ENCODE measurements at regions not wholly inside any gene's neighbourhood (a gene's known extent, or its start where the extent isn't known, plus 50 kb on each side); places are given as distances from the start of the nearest gene placed in this dataset.

DNA sequence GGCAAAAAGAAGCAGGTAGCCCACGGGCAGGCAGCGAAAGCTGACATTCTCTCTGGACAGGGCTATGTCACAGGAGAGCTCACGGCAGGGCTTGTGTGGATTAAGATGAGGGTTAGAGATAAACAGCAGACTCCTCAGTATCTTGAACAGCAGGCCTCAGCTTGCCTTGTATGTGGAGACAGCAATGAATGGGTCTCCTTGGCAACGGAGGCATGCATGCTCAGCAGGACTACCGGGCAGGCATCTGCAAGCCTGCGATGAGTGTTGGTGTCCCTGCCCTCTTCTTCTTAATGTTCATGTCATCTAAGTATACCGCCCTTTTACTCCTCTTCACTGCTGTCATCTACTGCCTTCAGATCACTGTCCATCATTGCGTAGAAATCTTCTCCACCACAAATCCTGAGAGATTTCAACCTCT is 81.9 kb upstream of the C1GALT1 start:
- Mint-ChIP-seq H3K36me3 (ENCODE audit: insufficient read depth in 1 of 3, low read depth in 3 of 3) (no peaks in the 10 kb centered on the region), H3K27me3 (ENCODE audit: low read depth) (no peaks in the 10 kb centered on the region; the same call in 1 of the 2 replicates), H3K9me3 (no peaks in the 10 kb centered on the region; a peak in 1 of 5 replicates), H3K27ac (peak overlapping the region; percentile 69 to 86 (median 77)), H3K4me3 (peak overlapping the region in 1 of 2 experiments; percentile 6; a peak in 2 of 5 replicates), H3K4me1 (peaks cover 56 to 57% of the 10 kb centered on the region in 2 experiments)
- H3K9me3 ChIP-seq (ENCODE audit: control insufficient read depth, low read depth, low read length), result no peaks in the 10 kb centered on the region
- DNase-seq, result peak; percentile 83
- WGBS (ENCODE audit: extremely low coverage, insufficient read length, low lambda C conversion rate), result no CpG with 5 or more reads among the region's 8 CpGs
- no peaks in the 10 kb centered on the region for H3K27me3 ChIP-seq (ENCODE audit: insufficient read depth, low read length)
- H3K4ac ChIP-seq (ENCODE audit: low read depth, low read length), result no peak overlapping the region
- no peak overlapping the region for H4K8ac ChIP-seq (replicated peaks; ENCODE audit: insufficient read length, low read depth, low read length)
- no peak overlapping the region for H4K91ac ChIP-seq (ENCODE audit: insufficient read length, low read depth, low read length)
- H3K9ac ChIP-seq (ENCODE audit: extremely low read depth, insufficient read length, low read length), result no peak overlapping the region
- H3K4me1 ChIP-seq (ENCODE audit: insufficient read depth, low read length), result peaks cover 6% of the 10 kb centered on the region
- H3K79me2 ChIP-seq (ENCODE audit: insufficient read depth, low read length), result no peaks in the 10 kb centered on the region
- H2BK5ac ChIP-seq (ENCODE audit: insufficient read length, low read length), result no peak overlapping the region
- no peak overlapping the region for H2BK15ac ChIP-seq (ENCODE audit: low read depth, low read length)
- no peak overlapping the region for H3K56ac ChIP-seq (ENCODE audit: insufficient read length, low read depth, low read length)
- H2BK20ac ChIP-seq (ENCODE audit: low read depth, low read length, poor library complexity, severe bottlenecking), result no peak overlapping the region
- no peaks in the 10 kb centered on the region for H3K79me1 ChIP-seq (ENCODE audit: insufficient read depth, low read depth, low read length, poor library complexity, severe bottlenecking)
- no peak overlapping the region for H4K5ac ChIP-seq (ENCODE audit: insufficient read length, low read depth, low read length)
- H2BK12ac ChIP-seq (ENCODE audit: insufficient read length, low read depth, low read length), result peak overlapping the region; percentile 11
- no peak overlapping the region for H3T11ph ChIP-seq (ENCODE audit: low read length)
- peak overlapping the region; percentile 41 for H3K4me2 ChIP-seq (ENCODE audit: insufficient read depth, insufficient read length, low read length)
- peak overlapping the region; percentile 82; the same call in 1 of the 2 replicates for H3K14ac ChIP-seq (ENCODE audit: insufficient read depth, low read length)
- no peaks in the 10 kb centered on the region for H3K23me2 ChIP-seq (ENCODE audit: insufficient read length, low read depth, low read length, poor library complexity, severe bottlenecking)
- TF ChIP-seq, protein P1, sequence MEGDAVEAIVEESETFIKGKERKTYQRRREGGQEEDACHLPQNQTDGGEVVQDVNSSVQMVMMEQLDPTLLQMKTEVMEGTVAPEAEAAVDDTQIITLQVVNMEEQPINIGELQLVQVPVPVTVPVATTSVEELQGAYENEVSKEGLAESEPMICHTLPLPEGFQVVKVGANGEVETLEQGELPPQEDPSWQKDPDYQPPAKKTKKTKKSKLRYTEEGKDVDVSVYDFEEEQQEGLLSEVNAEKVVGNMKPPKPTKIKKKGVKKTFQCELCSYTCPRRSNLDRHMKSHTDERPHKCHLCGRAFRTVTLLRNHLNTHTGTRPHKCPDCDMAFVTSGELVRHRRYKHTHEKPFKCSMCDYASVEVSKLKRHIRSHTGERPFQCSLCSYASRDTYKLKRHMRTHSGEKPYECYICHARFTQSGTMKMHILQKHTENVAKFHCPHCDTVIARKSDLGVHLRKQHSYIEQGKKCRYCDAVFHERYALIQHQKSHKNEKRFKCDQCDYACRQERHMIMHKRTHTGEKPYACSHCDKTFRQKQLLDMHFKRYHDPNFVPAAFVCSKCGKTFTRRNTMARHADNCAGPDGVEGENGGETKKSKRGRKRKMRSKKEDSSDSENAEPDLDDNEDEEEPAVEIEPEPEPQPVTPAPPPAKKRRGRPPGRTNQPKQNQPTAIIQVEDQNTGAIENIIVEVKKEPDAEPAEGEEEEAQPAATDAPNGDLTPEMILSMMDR (conservative IDR thresholded peaks at IDR 0.05), result no peak
- no peak overlapping the region for H2BK120ac ChIP-seq (ENCODE audit: low read depth, low read length, poor library complexity, severe bottlenecking)
- no peak overlapping the region for H3K27ac ChIP-seq (ENCODE audit: insufficient read length, low read depth, low read length)
- peak overlapping the region; percentile 45 for H3K18ac ChIP-seq (ENCODE audit: insufficient read length, low read depth, low read length)
- no peak overlapping the region for H2AK5ac ChIP-seq (ENCODE audit: insufficient read length, low read length)
- H2AFZ ChIP-seq (ENCODE audit: low read length), result no peak overlapping the region
- no peak overlapping the region for H3K23ac ChIP-seq (ENCODE audit: insufficient read length, low read depth, low read length)
- H4K20me1 ChIP-seq (ENCODE audit: control insufficient read depth, insufficient read depth, insufficient read length), result no peaks in the 10 kb centered on the region
